Adrenal gland (tissue), 9 donors: ENCODE measurements at regions not wholly inside any gene's neighbourhood (a gene's known extent, or its start where the extent isn't known, plus 50 kb on each side); places are given as distances from the start of the nearest gene placed in this dataset.

Experiments used
- DNase-seq, 7 donors: peaks; one replicate each; pipeline ENCODE4 v3.0.0-alpha.2; 2019 to 2020
- H3K27ac ChIP-seq, 5 donors: fragments of 200-600 bp; sonication (generic) in 4 of 5; 1 replicate in 3 of 5; 2 replicates in 2 of 5; pipeline versions ENCODE4 v1.5.1 to v1.8.0; 2016 to 2020; ENCODE audit warnings: mild to moderate bottlenecking in 1 of 5
- H3K27me3 ChIP-seq: fragments of 200-600 bp; 2 replicates; pipeline ENCODE4 v1.8.0; 2021
- H3K36me3 ChIP-seq, 2 donors: fragments of 200-600 bp; replicated peaks in 1 of 2; 1 replicate in 1 of 2; 2 replicates in 1 of 2; pipeline versions ENCODE4 v1.5.1 to v1.8.0; 2018 to 2022
- H3K4me1 ChIP-seq, 2 donors: fragments of 200-600 bp; replicated peaks in 1 of 2; 1 replicate in 1 of 2; 2 replicates in 1 of 2; pipeline versions ENCODE4 v1.5.1 to v1.8.0; 2018 to 2021
- H3K4me3 ChIP-seq, 4 donors: fragments of 200-600 bp; sonication (generic) in 3 of 4; one replicate each; pipeline ENCODE4 v1.5.1; 2016 to 2018
- H3K9me3 ChIP-seq, 3 donors: fragments of 200-600 bp; sonication (generic) in 1 of 3; replicated peaks in 1 of 3; 1 replicate in 2 of 3; 2 replicates in 1 of 3; pipeline versions ENCODE4 v1.5.1 to v1.8.0; 2016 to 2021
- POLR2A ChIP-seq, 2 donors: fragments of 450-650 bp; IDR thresholded peaks; one replicate each; pipeline ENCODE4 v1.6.1; 2017; ENCODE audit warnings: antibody characterized with exemption in 2 of 2, mild to moderate bottlenecking in 2 of 2, moderate library complexity in 1 of 2
- WGBS, 4 donors: extraction: QIAGEN DNeasy Blood & Tissue Kit in 2 of 4; methylation state at CpG; one replicate each; pipeline versions ENCODE4 v1.1.5 to v1.1.7; 2013 to 2017; 5-methylcytosine and 5-hydroxymethylcytosine counted together
- intact Hi-C, 2 donors: fragments of 100-400 bp; cut with DNase I; formaldehyde crosslinking; loops; one replicate each; pipeline versions ENCODE4 v1.14.1 to v1.15.0; 2022 to 2023
- TF ChIP-seq, protein P1 (sequence below), 6 experiments: fragments of 450-650 bp in 4 of 6; fragments of 200-600 bp in 2 of 6; sonication (generic) in 1 of 6; IDR thresholded peaks; 1 replicate in 5 of 6; 2 replicates in 1 of 6; pipeline versions ENCODE4 v1.5.1 to v1.8.0; 2016 to 2021; ENCODE audit warnings: antibody characterized with exemption in 6 of 6, mild to moderate bottlenecking in 2 of 6, moderate library complexity in 1 of 6
- donor health status: healthy with polysubstance abuse.
- donor health status: Bipolar disorder and iron deficiency.
- donor health status: DM: yes; HTN: yes; CAD: no.
- donor health status: DM: no; HTN: no; CAD: no.
- donor health status: DM: no; HTN: no; CAD: no.

DNA sequence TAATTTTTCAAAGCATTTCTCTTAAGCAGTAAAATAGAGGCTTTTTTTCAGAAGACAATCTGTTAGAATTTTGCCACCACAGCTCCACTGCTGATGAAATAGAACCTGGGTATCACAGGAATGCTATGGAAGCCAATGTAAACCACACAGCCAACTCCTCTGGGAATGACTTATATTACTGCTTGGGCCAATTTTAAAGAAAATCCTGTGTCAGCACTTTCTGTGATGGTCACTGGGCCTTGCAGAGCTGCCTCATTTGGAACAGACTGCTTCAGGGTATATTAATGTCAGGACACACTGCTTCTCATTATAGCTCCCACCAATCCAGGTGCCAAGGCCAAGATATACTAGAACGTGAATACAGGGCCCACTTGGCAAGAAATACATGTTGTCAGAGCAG lies 144.1 kb upstream of the ACTBL2 start:
- Histone ChIP-seq H3K27me3 (no peaks in the 10 kb centered on the region), H3K36me3 (no peaks in the 10 kb centered on the region), H3K4me1 (no peaks in the 10 kb centered on the region), H3K9me3 (no peaks in the 10 kb centered on the region), H3K4me3 (no peak overlapping the region), H3K27ac (no peak overlapping the region)
- WGBS, 4 donors: 54 to 84% (median 60%) methylated on average over 1 of the region's 1 CpG
- TF ChIP-seq, protein P1, sequence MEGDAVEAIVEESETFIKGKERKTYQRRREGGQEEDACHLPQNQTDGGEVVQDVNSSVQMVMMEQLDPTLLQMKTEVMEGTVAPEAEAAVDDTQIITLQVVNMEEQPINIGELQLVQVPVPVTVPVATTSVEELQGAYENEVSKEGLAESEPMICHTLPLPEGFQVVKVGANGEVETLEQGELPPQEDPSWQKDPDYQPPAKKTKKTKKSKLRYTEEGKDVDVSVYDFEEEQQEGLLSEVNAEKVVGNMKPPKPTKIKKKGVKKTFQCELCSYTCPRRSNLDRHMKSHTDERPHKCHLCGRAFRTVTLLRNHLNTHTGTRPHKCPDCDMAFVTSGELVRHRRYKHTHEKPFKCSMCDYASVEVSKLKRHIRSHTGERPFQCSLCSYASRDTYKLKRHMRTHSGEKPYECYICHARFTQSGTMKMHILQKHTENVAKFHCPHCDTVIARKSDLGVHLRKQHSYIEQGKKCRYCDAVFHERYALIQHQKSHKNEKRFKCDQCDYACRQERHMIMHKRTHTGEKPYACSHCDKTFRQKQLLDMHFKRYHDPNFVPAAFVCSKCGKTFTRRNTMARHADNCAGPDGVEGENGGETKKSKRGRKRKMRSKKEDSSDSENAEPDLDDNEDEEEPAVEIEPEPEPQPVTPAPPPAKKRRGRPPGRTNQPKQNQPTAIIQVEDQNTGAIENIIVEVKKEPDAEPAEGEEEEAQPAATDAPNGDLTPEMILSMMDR (IDR thresholded peaks at IDR 0.05): no peak
- no peak for TF ChIP-seq POLR2A (IDR thresholded peaks at IDR 0.05)
- intact Hi-C loops: no loop called here
- no peak for DNase-seq

DNA sequence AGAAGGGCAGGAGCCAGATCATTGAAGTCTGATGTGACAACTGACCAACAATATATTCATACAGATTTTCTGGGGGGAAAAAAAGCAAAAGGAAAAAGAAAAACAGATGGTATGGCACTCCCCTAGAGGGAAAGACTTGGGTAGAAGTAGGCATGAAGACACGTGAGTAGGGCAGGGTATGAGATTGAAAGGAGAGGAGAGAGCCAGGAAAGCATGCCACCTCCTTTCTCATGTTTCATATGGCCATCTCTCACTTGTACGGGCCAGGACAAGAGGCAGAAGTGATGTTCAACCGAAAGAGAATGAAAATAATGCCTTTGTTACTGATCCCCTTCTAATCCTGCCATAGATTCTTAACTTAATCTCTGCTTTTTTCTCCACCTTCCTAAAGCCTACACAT lies 139.0 kb upstream of the ACTBL2 start:
- Histone ChIP-seq H3K27me3 (no peaks in the 10 kb centered on the region), H3K9me3 (no peaks in the 10 kb centered on the region), H3K36me3 (no peaks in the 10 kb centered on the region), H3K4me1 (no peaks in the 10 kb centered on the region), H3K27ac (no peak overlapping the region), H3K4me3 (no peak overlapping the region)
- 79 to 89% (median 84%) methylated on average over 3 of the region's 3 CpGs for WGBS, 4 donors
- no peak for DNase-seq
- TF ChIP-seq POLR2A (IDR thresholded peaks at IDR 0.05): no peak
- TF ChIP-seq, protein P1 (IDR thresholded peaks at IDR 0.05): no peak
- intact Hi-C loops: no loop called here

DNA sequence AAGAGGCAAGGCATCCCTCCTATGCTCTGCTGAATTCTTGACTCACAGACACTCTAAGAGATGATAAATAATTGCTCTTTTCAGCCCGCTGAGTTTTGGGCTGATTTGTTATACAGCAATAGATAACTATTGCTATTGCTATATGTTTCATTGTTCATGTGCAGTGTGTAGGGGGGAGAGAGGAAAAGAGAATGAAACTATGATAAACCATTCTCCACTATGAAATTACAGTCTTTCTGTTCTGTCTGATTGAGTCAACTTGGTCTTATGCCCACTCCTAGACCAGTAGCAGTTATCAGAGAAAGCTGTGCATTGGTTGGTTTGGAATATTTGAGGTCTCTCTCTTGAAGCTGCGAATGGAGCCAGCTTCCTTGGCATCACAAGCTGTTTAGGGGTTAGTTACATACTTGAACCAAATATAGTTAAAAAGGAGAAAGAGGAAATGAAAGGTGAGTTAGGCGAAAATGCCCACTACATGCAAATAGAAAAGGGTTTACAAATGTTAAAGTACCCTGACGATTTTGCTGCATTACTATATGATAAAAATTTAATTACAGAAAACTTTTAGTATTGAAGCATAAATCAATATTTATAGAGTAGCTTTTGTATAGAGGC lies 136.3 kb upstream of the ACTBL2 start:
- 82 to 92% (median 85%) methylated on average over 4 of the region's 4 CpGs for WGBS, 4 donors
- intact Hi-C loops: no loop called here
- TF ChIP-seq POLR2A (IDR thresholded peaks at IDR 0.05): no peak
- TF ChIP-seq, protein P1 (IDR thresholded peaks at IDR 0.05): no peak
- Histone ChIP-seq H3K27ac (no peak overlapping the region), H3K27me3 (no peaks in the 10 kb centered on the region), H3K9me3 (no peaks in the 10 kb centered on the region), H3K36me3 (no peaks in the 10 kb centered on the region), H3K4me1 (no peaks in the 10 kb centered on the region), H3K4me3 (no peak overlapping the region)
- DNase-seq: no peak

DNA sequence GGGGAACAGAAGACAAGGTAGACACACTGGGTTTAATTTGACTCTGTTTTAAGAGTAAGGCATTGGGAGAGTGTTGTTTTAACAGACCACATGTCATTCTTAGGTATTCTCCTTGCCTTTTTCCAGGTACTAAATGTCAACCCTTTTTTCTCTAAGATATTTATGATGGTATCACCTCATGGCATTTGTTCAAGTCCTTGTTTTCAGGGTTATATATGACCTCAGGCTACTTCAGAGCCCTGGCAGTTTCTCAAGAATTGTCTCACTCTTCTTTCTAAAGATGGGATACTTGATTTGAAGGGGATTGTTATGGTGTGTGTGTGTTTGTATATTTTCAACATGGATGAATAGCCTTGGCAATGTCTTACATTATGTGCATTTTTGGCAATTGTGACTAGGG lies 131.1 kb upstream of the ACTBL2 start:
- no peaks in the 10 kb centered on the region for H3K4me1 ChIP-seq
- no peak for DNase-seq

More for the DNA sequence above, 131.1 kb upstream of the ACTBL2 start:
- intact Hi-C loops: no loop called here
- no peaks in the 10 kb centered on the region for H3K27me3 ChIP-seq
- no peaks in the 10 kb centered on the region for H3K9me3 ChIP-seq
- no peaks in the 10 kb centered on the region for H3K36me3 ChIP-seq
- no peak for TF ChIP-seq POLR2A (IDR thresholded peaks at IDR 0.05)
- TF ChIP-seq, protein P1 (IDR thresholded peaks at IDR 0.05): no peak
- no peak overlapping the region for H3K4me3 ChIP-seq
- H3K27ac ChIP-seq: no peak overlapping the region
